AG10803 (cell line): ENCODE measurements at regions not wholly inside any gene's neighbourhood (a gene's known extent, or its start where the extent isn't known, plus 50 kb on each side); places are given as distances from the start of the nearest gene placed in this dataset.

Experiments
- DNase-seq: peaks from one replicate; pipeline ENCODE4 v3.0.0; 2010; ENCODE audit warnings: low read depth
- H3K4me3 ChIP-seq: 2 replicates; pipeline ENCODE4 v1.5.1; 2011; ENCODE audit warnings: mild to moderate bottlenecking, low read length, control low read depth
- TF ChIP-seq, protein P1 (sequence below): conservative IDR thresholded peaks from 2 replicates; pipeline ENCODE4 v1.5.1; 2011; ENCODE audit warnings: mild to moderate bottlenecking, low read length, control low read depth, inconsistent platforms

DNA sequence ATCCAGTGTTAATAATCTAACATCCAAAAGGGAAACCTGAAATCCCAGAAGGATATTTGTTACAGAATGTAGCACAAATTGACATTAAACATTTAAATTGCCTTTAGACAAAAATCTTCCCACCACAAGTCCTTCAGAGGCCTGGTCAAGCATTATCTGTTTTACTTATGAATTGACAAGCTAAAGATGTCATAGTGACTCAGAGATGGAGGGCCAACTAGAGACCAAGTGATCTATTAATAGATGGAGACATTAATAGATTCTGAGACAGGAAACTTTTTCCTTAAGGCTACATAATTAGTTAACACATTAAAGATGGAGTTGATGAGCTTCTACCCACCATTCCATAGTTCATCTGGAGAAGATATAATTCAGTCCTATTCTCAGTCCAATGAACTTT is 526.2 kb downstream of the IRS1 start:
- TF ChIP-seq, protein P1, sequence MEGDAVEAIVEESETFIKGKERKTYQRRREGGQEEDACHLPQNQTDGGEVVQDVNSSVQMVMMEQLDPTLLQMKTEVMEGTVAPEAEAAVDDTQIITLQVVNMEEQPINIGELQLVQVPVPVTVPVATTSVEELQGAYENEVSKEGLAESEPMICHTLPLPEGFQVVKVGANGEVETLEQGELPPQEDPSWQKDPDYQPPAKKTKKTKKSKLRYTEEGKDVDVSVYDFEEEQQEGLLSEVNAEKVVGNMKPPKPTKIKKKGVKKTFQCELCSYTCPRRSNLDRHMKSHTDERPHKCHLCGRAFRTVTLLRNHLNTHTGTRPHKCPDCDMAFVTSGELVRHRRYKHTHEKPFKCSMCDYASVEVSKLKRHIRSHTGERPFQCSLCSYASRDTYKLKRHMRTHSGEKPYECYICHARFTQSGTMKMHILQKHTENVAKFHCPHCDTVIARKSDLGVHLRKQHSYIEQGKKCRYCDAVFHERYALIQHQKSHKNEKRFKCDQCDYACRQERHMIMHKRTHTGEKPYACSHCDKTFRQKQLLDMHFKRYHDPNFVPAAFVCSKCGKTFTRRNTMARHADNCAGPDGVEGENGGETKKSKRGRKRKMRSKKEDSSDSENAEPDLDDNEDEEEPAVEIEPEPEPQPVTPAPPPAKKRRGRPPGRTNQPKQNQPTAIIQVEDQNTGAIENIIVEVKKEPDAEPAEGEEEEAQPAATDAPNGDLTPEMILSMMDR: no peak
- H3K4me3 ChIP-seq: no peak overlapping the region
- no peak for DNase-seq

DNA sequence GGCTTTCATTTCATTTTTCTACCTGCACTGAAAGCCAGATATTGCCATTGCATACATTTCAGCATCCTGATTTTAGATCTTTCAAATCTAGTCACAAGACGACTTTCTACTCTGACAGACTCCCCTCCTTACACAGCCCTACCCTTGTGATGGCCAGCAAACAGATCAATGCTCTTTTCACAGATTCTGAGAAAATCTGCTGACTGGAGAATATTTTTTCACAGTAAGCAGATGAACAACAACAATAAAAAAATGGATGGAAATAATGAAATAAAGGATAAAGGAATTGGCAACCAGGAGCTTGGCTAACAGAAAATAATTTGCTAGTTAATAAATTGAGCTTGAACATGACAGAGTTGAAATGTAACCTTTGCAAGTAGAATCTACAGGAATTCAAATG is 527.2 kb downstream of the IRS1 start:
- H3K4me3 ChIP-seq: no peak overlapping the region
- TF ChIP-seq, protein P1: no peak
- DNase-seq: no peak

DNA sequence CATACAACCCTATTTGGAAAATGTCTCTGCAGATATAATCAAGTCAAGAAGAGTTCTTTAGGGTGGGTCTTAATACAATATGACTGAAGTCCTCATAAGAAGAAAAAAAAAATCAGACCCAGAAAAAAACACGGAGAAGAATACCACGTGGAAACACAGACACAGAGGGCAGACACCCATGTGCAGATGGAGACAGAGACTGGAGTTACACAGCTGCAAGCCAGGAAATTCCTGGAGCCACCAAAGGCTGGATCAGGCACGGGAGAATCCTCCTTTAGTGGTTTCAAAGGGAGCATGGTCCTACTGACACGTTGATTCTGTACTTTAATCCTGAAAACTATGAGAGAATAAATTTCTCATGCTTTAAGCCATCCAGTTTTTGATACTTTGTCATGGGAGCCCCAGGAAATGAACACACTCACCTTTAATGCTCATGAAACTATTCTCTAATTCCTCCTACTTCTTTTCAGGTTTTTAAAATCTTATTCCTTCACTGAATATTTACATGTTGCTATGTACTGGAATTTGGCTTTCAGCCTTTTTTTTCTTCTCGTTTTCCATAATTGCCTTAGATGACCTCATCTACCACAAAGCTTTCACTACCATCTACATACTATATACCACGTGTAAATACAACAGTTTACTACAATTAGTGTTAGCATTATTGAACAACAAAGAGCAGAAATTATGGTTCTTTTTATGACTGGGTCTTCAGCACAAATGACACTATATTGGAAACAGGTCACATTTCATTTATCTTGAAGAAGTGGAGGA is 529.1 kb downstream of the IRS1 start:
- H3K4me3 ChIP-seq: no peak overlapping the region
- peak; percentile 25 for DNase-seq
- TF ChIP-seq, protein P1: no peak

DNA sequence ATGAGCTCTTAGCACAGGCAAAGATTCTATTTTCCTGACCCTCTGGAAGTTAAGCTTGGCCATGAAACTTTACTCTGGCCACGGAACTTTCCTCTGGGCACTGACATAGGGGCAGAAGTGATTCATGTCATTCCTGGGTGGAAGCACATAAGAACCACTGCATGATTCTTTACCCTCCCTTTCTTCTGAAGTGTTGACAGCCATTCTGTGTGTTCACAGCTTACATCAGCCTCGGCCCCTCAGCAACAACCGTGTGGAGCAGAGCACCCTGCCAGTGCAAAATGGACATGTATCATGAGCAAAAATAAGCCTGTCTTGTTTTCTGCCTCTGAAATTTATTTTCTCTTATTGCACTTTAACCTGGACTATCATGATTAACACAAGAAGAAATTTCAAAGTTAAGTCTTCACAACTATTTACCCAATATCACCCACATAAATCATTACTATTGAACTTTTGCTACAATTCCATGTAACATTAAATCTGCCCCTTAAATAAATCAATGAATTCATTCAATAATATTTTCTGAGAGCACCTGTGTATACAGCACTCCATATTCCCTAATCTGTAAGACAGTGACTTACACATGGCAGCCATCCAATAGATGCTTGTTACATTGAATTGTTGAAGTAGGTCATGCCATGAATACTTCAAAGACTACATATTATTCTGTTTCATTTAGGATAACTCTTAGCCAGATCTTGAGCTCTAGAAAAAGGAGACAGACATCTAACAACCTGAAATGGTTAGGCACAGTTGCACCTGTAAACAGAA is 531.9 kb downstream of the IRS1 start:
- TF ChIP-seq, protein P1: no peak
- DNase-seq: peak; percentile 10

DNA sequence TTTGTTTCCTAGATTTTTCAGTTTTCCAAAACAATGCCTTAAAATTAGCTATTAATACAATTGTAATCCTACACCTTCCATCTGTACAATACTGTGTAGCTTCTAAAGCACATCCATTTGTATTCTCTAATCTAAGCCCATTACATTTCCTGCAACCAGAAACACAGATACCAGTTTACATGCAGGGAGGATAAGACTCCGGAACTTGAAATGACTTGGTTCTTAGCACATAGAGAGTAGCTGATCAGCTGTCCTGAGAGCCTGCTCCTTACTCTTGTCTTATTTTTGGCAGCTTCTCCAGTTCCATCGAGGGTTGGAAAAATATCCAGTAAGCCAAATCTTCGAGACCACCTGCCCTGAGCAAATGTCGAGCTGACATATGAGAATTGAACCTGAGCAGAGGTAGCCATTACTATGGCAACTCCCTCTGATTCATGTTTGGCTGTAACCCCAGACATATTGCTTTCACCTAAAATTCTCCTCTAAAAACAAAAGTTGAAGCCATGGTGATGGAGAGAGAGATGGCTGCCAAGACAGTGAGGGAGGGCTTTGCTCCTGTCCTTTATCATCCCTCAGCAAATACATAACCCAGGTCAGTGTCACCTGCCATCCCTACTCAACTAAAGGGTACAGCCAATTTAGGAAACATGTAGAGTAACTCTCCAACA is 542.8 kb downstream of the IRS1 start:
- DNase-seq: no peak
- no peak overlapping the region for H3K4me3 ChIP-seq
- TF ChIP-seq, protein P1: no peak

More for the DNA sequence above, 531.9 kb downstream of the IRS1 start:
- no peak overlapping the region for H3K4me3 ChIP-seq

DNA sequence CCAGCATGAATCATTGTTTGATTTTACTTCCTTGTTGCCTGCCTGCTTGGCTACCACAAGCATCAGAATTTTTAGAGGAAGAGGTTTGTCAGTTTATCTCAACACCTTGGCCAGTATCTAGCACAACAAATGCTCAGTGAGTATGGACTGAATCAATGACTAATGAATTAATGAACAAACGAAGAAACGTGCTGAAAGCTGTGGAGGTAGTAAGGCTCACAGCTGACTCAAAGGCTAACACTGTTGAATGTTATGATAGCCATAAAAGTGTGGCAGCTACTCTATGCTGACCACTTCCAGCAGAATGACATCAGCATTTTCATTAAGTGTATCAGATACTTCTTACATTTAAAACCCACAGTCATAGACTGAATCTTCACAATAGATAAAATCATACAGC is 543.4 kb downstream of the IRS1 start:
- no peak overlapping the region for H3K4me3 ChIP-seq
- TF ChIP-seq, protein P1: no peak
- peak; percentile 60 for DNase-seq
